Thymus (tissue), 11 donors: ENCODE measurements at regions not wholly inside any gene's neighbourhood (a gene's known extent, or its start where the extent isn't known, plus 50 kb on each side); places are given as distances from the start of the nearest gene placed in this dataset.
"Not testable (repeated sequence)": the region's sequence is repeated elsewhere in the genome, so short reads cannot be mapped to it uniquely, and the experiment has no call there.

Experiments used
- DNase-seq, 9 donors: peaks; one replicate each; pipeline ENCODE4 v3.0.0-alpha.2; 2013; ENCODE audit warnings: low spot score in 9 of 9, low read depth in 6 of 9, missing footprints in 1 of 9
- H3K27ac ChIP-seq, 2 donors: one replicate each; pipeline ENCODE4 v1.5.1; 2013; ENCODE audit warnings: control low read depth in 1 of 2, low read depth in 1 of 2, low read length in 1 of 2, mild to moderate bottlenecking in 1 of 2, moderate library complexity in 1 of 2
- H3K27me3 ChIP-seq, 2 donors: one replicate each; pipeline ENCODE4 v1.5.1; 2013; ENCODE audit warnings: low read length in 1 of 2; ENCODE audit not compliant: control insufficient read depth in 2 of 2, insufficient read depth in 1 of 2
- H3K36me3 ChIP-seq, 2 donors: one replicate each; pipeline ENCODE4 v1.5.1; 2013; ENCODE audit warnings: low read length in 1 of 2, mild to moderate bottlenecking in 1 of 2, moderate library complexity in 1 of 2; ENCODE audit not compliant: control insufficient read depth in 2 of 2, insufficient read depth in 2 of 2
- H3K4me1 ChIP-seq, 2 donors: one replicate each; pipeline ENCODE4 v1.5.1; 2013; ENCODE audit warnings: low read length in 2 of 2; ENCODE audit not compliant: control insufficient read depth in 2 of 2, insufficient read depth in 2 of 2
- H3K4me3 ChIP-seq, 2 donors: one replicate each; pipeline ENCODE4 v1.5.1; 2013; ENCODE audit warnings: low read length in 2 of 2, control low read depth in 1 of 2, mild to moderate bottlenecking in 1 of 2
- H3K9me3 ChIP-seq, 2 donors: one replicate each; pipeline ENCODE4 v1.5.1; 2013; ENCODE audit warnings: low read length in 1 of 2, mild to moderate bottlenecking in 1 of 2; ENCODE audit not compliant: control insufficient read depth in 2 of 2, insufficient read depth in 1 of 2
- WGBS: extraction: QIAGEN DNeasy Blood & Tissue Kit; methylation state at CpG from one replicate; pipeline ENCODE4 v1.1.7; 2013; 5-methylcytosine and 5-hydroxymethylcytosine counted together
- donor health status: healthy.

GRCh38 chr1:181930187-181930586 lies 131.3 kb downstream of the ZNF648 start:
- 89% methylated on average over 2 of the region's 2 CpGs for WGBS
- DNase-seq: no peak
- H3K9me3 ChIP-seq: no peaks in the 10 kb centered on the region
- H3K4me1 ChIP-seq: no peaks in the 10 kb centered on the region
- no peak overlapping the region for H3K27ac ChIP-seq
- H3K27me3 ChIP-seq: no peaks in the 10 kb centered on the region
- H3K4me3 ChIP-seq: no peak overlapping the region
- no peaks in the 10 kb centered on the region for H3K36me3 ChIP-seq

GRCh38 chr1:181926697-181927096 lies 134.8 kb downstream of the ZNF648 start:
- Histone ChIP-seq H3K9me3 (no peaks in the 10 kb centered on the region), H3K4me3 (no peak overlapping the region), H3K27me3 (no peaks in the 10 kb centered on the region), H3K4me1 (no peaks in the 10 kb centered on the region), H3K36me3 (no peaks in the 10 kb centered on the region), H3K27ac (no peak overlapping the region)
- DNase-seq: no peak

GRCh38 chr1:181924034-181924433 lies 137.5 kb downstream of the ZNF648 start:
- 96% methylated on average over 2 of the region's 2 CpGs for WGBS
- H3K4me1 ChIP-seq, DNase-seq, H3K4me3 ChIP-seq, H3K27me3 ChIP-seq, H3K36me3 ChIP-seq, H3K27ac ChIP-seq, H3K9me3 ChIP-seq: not testable (repeated sequence)

GRCh38 chr1:181919542-181919941 lies 142.0 kb downstream of the ZNF648 start:
- Histone ChIP-seq H3K4me3 (no peak overlapping the region), H3K9me3 (no peaks in the 10 kb centered on the region), H3K36me3 (no peaks in the 10 kb centered on the region), H3K27me3 (no peaks in the 10 kb centered on the region), H3K4me1 (no peaks in the 10 kb centered on the region), H3K27ac (no peak overlapping the region)
- 91% methylated on average over 1 of the region's 1 CpG for WGBS
- DNase-seq: no peak

- Histone ChIP-seq H3K9me3 (no peaks in the 10 kb centered on the region), H3K36me3 (no peaks in the 10 kb centered on the region), H3K4me3 (no peak overlapping the region), H3K4me1 (no peaks in the 10 kb centered on the region), H3K27ac (no peak overlapping the region), H3K27me3 (no peaks in the 10 kb centered on the region)
- no peak for DNase-seq
- WGBS: 76% methylated on average over 7 of the region's 7 CpGs
Measured at GRCh38 chr1:181918880-181919525, 142.5 kb downstream of the ZNF648 start.

- no peaks in the 10 kb centered on the region for H3K4me1 ChIP-seq
- DNase-seq: no peak
- H3K4me3 ChIP-seq: no peak overlapping the region
- no peaks in the 10 kb centered on the region for H3K36me3 ChIP-seq
- H3K27me3 ChIP-seq: no peaks in the 10 kb centered on the region
- H3K9me3 ChIP-seq: no peaks in the 10 kb centered on the region
- whole genome bisulfite sequencing: 84% methylated on average over 1 of the region's 1 CpG
- H3K27ac ChIP-seq: no peak overlapping the region
Measured at GRCh38 chr1:181911715-181912114, 149.8 kb downstream of the ZNF648 start.

GRCh38 chr1:181910905-181911304 lies 150.6 kb downstream of the ZNF648 start:
- H3K36me3 ChIP-seq: no peaks in the 10 kb centered on the region
- no peak overlapping the region for H3K4me3 ChIP-seq
- H3K4me1 ChIP-seq: no peaks in the 10 kb centered on the region
- H3K9me3 ChIP-seq: no peaks in the 10 kb centered on the region
- no peak overlapping the region for H3K27ac ChIP-seq
- WGBS: 85% methylated on average over 2 of the region's 2 CpGs
- no peak for DNase-seq
- H3K27me3 ChIP-seq: no peaks in the 10 kb centered on the region

- Histone ChIP-seq H3K36me3 (no peaks in the 10 kb centered on the region), H3K4me3 (no peak overlapping the region), H3K27ac (no peak overlapping the region), H3K4me1 (no peaks in the 10 kb centered on the region), H3K27me3 (no peaks in the 10 kb centered on the region), H3K9me3 (no peaks in the 10 kb centered on the region)
- WGBS: 85% methylated on average over 1 of the region's 1 CpG
- DNase-seq: no peak
Measured at GRCh38 chr1:181909010-181909409, 152.5 kb downstream of the ZNF648 start.

- Histone ChIP-seq H3K4me1 (no peaks in the 10 kb centered on the region), H3K27me3 (no peaks in the 10 kb centered on the region), H3K36me3 (no peaks in the 10 kb centered on the region), H3K27ac (no peak overlapping the region), H3K4me3 (no peak overlapping the region), H3K9me3 (no peaks in the 10 kb centered on the region)
- 97% methylated on average over 6 of the region's 6 CpGs for WGBS
- DNase-seq: no peak
Measured at GRCh38 chr1:181906631-181907030, 154.9 kb downstream of the ZNF648 start.
